ENCODE measurements at regions not wholly inside any gene's neighbourhood (a gene's known extent, or its start where the extent isn't known, plus 50 kb on each side); places are given as distances from the start of the nearest gene placed in this dataset.

- Histone ChIP-seq H2BK12ac (ENCODE audit: low read length in 2 of 2) (no peak overlapping the region), H3K79me1 (replicated peaks; ENCODE audit: low read length, poor library complexity, severe bottlenecking) (no peaks in the 10 kb centered on the region), H3K27ac (ENCODE audit: low read length, poor library complexity, severe bottlenecking) (no peak overlapping the region), H2AFZ (ENCODE audit: low read depth, low read length) (no peak overlapping the region), H3K14ac (ENCODE audit: low read length in 2 of 2) (no peak overlapping the region), H3K4ac (ENCODE audit: low read depth in 1 of 2, low read length in 2 of 2) (no peak overlapping the region), H4K91ac (ENCODE audit: low read length) (no peak overlapping the region), H3K9ac (ENCODE audit: low read length) (no peak overlapping the region), H3K27me3 (ENCODE audit: control insufficient read depth in 1 of 2, insufficient read depth in 1 of 2, low read length in 2 of 2) (no peaks in the 10 kb centered on the region), H3K4me3 (ENCODE audit: insufficient read depth in 1 of 2, low read depth in 1 of 2, low read length in 2 of 2) (no peak overlapping the region), H4K8ac (ENCODE audit: low read length) (no peak overlapping the region), H2BK15ac (ENCODE audit: low read depth, poor library complexity, severe bottlenecking) (no peak overlapping the region), H2AK5ac (ENCODE audit: low read length, severe bottlenecking) (no peak overlapping the region), H3K18ac (ENCODE audit: low read depth in 1 of 2, low read length in 2 of 2) (no peak overlapping the region), H3K9me3 (ENCODE audit: control insufficient read depth, low read length) (no peaks in the 10 kb centered on the region), H2BK120ac (ENCODE audit: low read depth, low read length) (no peak overlapping the region), H2BK5ac (ENCODE audit: low read depth, low read length, poor library complexity, severe bottlenecking) (no peak overlapping the region), H3K23ac (ENCODE audit: low read length in 2 of 2) (no peak overlapping the region), H3K4me1 (ENCODE audit: control insufficient read depth, insufficient read depth, low read depth, low read length) (peaks cover 3% of the 10 kb centered on the region), H3K4me2 (ENCODE audit: low read length, poor library complexity, severe bottlenecking) (no peak overlapping the region), H3K36me3 (ENCODE audit: control insufficient read depth in 1 of 2, insufficient read depth in 2 of 2, low read depth in 1 of 2, low read length in 2 of 2) (no peaks in the 10 kb centered on the region)
- DNase-seq: no peak
- WGBS: 95% methylated on average over 5 of the region's 5 CpGs
Observed at GRCh38 chr10:52956861-52957260, 184.3 kb upstream of the MBL2 start.

GRCh38 chr10:52956461-52956860 lies 183.9 kb upstream of the MBL2 start:
- 80% methylated on average over 3 of the region's 3 CpGs for WGBS
- no peak overlapping the region for H4K91ac ChIP-seq (ENCODE audit: low read length)

GRCh38 chr10:52955337-52955736 lies 182.8 kb upstream of the MBL2 start:
- H3K9me3 ChIP-seq (ENCODE audit: control insufficient read depth, low read length): no peaks in the 10 kb centered on the region
- no peak overlapping the region for H3K18ac ChIP-seq (ENCODE audit: low read depth in 1 of 2, low read length in 2 of 2)
- peaks cover 0 to 3% of the 10 kb centered on the region in 2 experiments for H3K27me3 ChIP-seq (ENCODE audit: control insufficient read depth in 1 of 2, insufficient read depth in 1 of 2, low read length in 2 of 2)

More at GRCh38 chr10:52956461-52956860, 183.9 kb upstream of the MBL2 start:
- H2AFZ ChIP-seq (ENCODE audit: low read depth, low read length): no peak overlapping the region
- peak overlapping the region in 1 of 2 experiments; percentile 52 for H3K18ac ChIP-seq (ENCODE audit: low read depth in 1 of 2, low read length in 2 of 2)
- no peaks in the 10 kb centered on the region for H3K36me3 ChIP-seq (ENCODE audit: control insufficient read depth in 1 of 2, insufficient read depth in 2 of 2, low read depth in 1 of 2, low read length in 2 of 2)
- no peak overlapping the region for H2BK12ac ChIP-seq (ENCODE audit: low read length in 2 of 2)
- H3K79me1 ChIP-seq (replicated peaks; ENCODE audit: low read length, poor library complexity, severe bottlenecking): no peaks in the 10 kb centered on the region
- H2BK5ac ChIP-seq (ENCODE audit: low read depth, low read length, poor library complexity, severe bottlenecking): no peak overlapping the region
- H3K4me2 ChIP-seq (ENCODE audit: low read length, poor library complexity, severe bottlenecking): no peak overlapping the region
- H2AK5ac ChIP-seq (ENCODE audit: low read length, severe bottlenecking): no peak overlapping the region
- no peaks in the 10 kb centered on the region for H3K27me3 ChIP-seq (ENCODE audit: control insufficient read depth in 1 of 2, insufficient read depth in 1 of 2, low read length in 2 of 2)
- peak overlapping the region; percentile 23 for H4K8ac ChIP-seq (ENCODE audit: low read length)
- no peak overlapping the region for H3K4me3 ChIP-seq (ENCODE audit: insufficient read depth in 1 of 2, low read depth in 1 of 2, low read length in 2 of 2)
- H3K4ac ChIP-seq (ENCODE audit: low read depth in 1 of 2, low read length in 2 of 2): no peak overlapping the region
- no peak overlapping the region for H3K23ac ChIP-seq (ENCODE audit: low read length in 2 of 2)
- H2BK15ac ChIP-seq (ENCODE audit: low read depth, poor library complexity, severe bottlenecking): no peak overlapping the region
- no peaks in the 10 kb centered on the region for H3K9me3 ChIP-seq (ENCODE audit: control insufficient read depth, low read length)
- H3K14ac ChIP-seq (ENCODE audit: low read length in 2 of 2): no peak overlapping the region
- H3K27ac ChIP-seq (ENCODE audit: low read length, poor library complexity, severe bottlenecking): no peak overlapping the region
- H3K9ac ChIP-seq (ENCODE audit: low read length): no peak overlapping the region
- no peak for DNase-seq
- H3K4me1 ChIP-seq (ENCODE audit: control insufficient read depth, insufficient read depth, low read depth, low read length): peaks cover 5% of the 10 kb centered on the region
- no peak overlapping the region for H2BK120ac ChIP-seq (ENCODE audit: low read depth, low read length)

GRCh38 chr10:52954407-52954806 lies 181.8 kb upstream of the MBL2 start:
- no peak overlapping the region for H3K14ac ChIP-seq (ENCODE audit: low read length in 2 of 2)
- 91% methylated on average over 4 of the region's 5 CpGs for WGBS

More at GRCh38 chr10:52955337-52955736, 182.8 kb upstream of the MBL2 start:
- Histone ChIP-seq H3K4ac (ENCODE audit: low read depth in 1 of 2, low read length in 2 of 2) (no peak overlapping the region), H2BK120ac (ENCODE audit: low read depth, low read length) (no peak overlapping the region), H3K23ac (ENCODE audit: low read length in 2 of 2) (no peak overlapping the region), H3K4me2 (ENCODE audit: low read length, poor library complexity, severe bottlenecking) (no peak overlapping the region), H3K14ac (ENCODE audit: low read length in 2 of 2) (no peak overlapping the region), H2AK5ac (ENCODE audit: low read length, severe bottlenecking) (no peak overlapping the region), H2AFZ (ENCODE audit: low read depth, low read length) (no peak overlapping the region), H3K4me3 (ENCODE audit: insufficient read depth in 1 of 2, low read depth in 1 of 2, low read length in 2 of 2) (no peak overlapping the region), H3K36me3 (ENCODE audit: control insufficient read depth in 1 of 2, insufficient read depth in 2 of 2, low read depth in 1 of 2, low read length in 2 of 2) (no peaks in the 10 kb centered on the region), H2BK5ac (ENCODE audit: low read depth, low read length, poor library complexity, severe bottlenecking) (no peak overlapping the region), H3K9ac (ENCODE audit: low read length) (no peak overlapping the region), H2BK12ac (ENCODE audit: low read length in 2 of 2) (no peak overlapping the region), H3K27ac (ENCODE audit: low read length, poor library complexity, severe bottlenecking) (no peak overlapping the region), H2BK15ac (ENCODE audit: low read depth, poor library complexity, severe bottlenecking) (no peak overlapping the region), H4K8ac (ENCODE audit: low read length) (no peak overlapping the region), H3K79me1 (replicated peaks; ENCODE audit: low read length, poor library complexity, severe bottlenecking) (no peaks in the 10 kb centered on the region), H3K4me1 (ENCODE audit: control insufficient read depth, insufficient read depth, low read depth, low read length) (peaks cover 5% of the 10 kb centered on the region), H4K91ac (ENCODE audit: low read length) (no peak overlapping the region)
- WGBS: 98% methylated on average over 21 of the region's 21 CpGs
- DNase-seq: no peak

More at GRCh38 chr10:52954407-52954806, 181.8 kb upstream of the MBL2 start:
- DNase-seq: no peak
- peaks cover 5% of the 10 kb centered on the region for H3K4me1 ChIP-seq (ENCODE audit: control insufficient read depth, insufficient read depth, low read depth, low read length)
- H3K36me3 ChIP-seq (ENCODE audit: control insufficient read depth in 1 of 2, insufficient read depth in 2 of 2, low read depth in 1 of 2, low read length in 2 of 2): no peaks in the 10 kb centered on the region
- peaks cover 0 to 7% of the 10 kb centered on the region in 2 experiments for H3K27me3 ChIP-seq (ENCODE audit: control insufficient read depth in 1 of 2, insufficient read depth in 1 of 2, low read length in 2 of 2)
- H3K23ac ChIP-seq (ENCODE audit: low read length in 2 of 2): no peak overlapping the region
- H2BK12ac ChIP-seq (ENCODE audit: low read length in 2 of 2): no peak overlapping the region
- H3K27ac ChIP-seq (ENCODE audit: low read length, poor library complexity, severe bottlenecking): no peak overlapping the region
- H2AFZ ChIP-seq (ENCODE audit: low read depth, low read length): no peak overlapping the region
- no peak overlapping the region for H3K4me2 ChIP-seq (ENCODE audit: low read length, poor library complexity, severe bottlenecking)
- H2AK5ac ChIP-seq (ENCODE audit: low read length, severe bottlenecking): no peak overlapping the region
- no peak overlapping the region for H3K18ac ChIP-seq (ENCODE audit: low read depth in 1 of 2, low read length in 2 of 2)
- no peak overlapping the region for H2BK15ac ChIP-seq (ENCODE audit: low read depth, poor library complexity, severe bottlenecking)
- no peak overlapping the region for H4K91ac ChIP-seq (ENCODE audit: low read length)
- no peak overlapping the region for H4K8ac ChIP-seq (ENCODE audit: low read length)
- H3K79me1 ChIP-seq (replicated peaks; ENCODE audit: low read length, poor library complexity, severe bottlenecking): no peaks in the 10 kb centered on the region
- no peak overlapping the region for H3K4me3 ChIP-seq (ENCODE audit: insufficient read depth in 1 of 2, low read depth in 1 of 2, low read length in 2 of 2)
- H2BK120ac ChIP-seq (ENCODE audit: low read depth, low read length): no peak overlapping the region
- no peak overlapping the region for H3K9ac ChIP-seq (ENCODE audit: low read length)
- H2BK5ac ChIP-seq (ENCODE audit: low read depth, low read length, poor library complexity, severe bottlenecking): no peak overlapping the region
- no peaks in the 10 kb centered on the region for H3K9me3 ChIP-seq (ENCODE audit: control insufficient read depth, low read length)
- H3K4ac ChIP-seq (ENCODE audit: low read depth in 1 of 2, low read length in 2 of 2): no peak overlapping the region

All from mesenchymal stem cell (in vitro differentiated cells and primary cell).